DND-41 (cell line): ENCODE measurements at regions not wholly inside any gene's neighbourhood (a gene's known extent, or its start where the extent isn't known, plus 50 kb on each side); places are given as distances from the start of the nearest gene placed in this dataset.
"Not testable (repeated sequence)": the region's sequence is repeated elsewhere in the genome, so short reads cannot be mapped to it uniquely, and the experiment has no call there.

Source experiments
- EZH2 ChIP-seq: IDR thresholded peaks from 3 replicates; pipeline ENCODE4 v1.6.1; 2012; ENCODE audit warnings: borderline replicate concordance, low read depth, mild to moderate bottlenecking, moderate library complexity, low read length, inconsistent platforms; ENCODE audit not compliant: severe bottlenecking
- TF ChIP-seq, protein P1 (sequence below): IDR thresholded peaks from 2 replicates; pipeline ENCODE4 v1.5.1; 2012; ENCODE audit warnings: borderline replicate concordance, low read length, moderate library complexity, mild to moderate bottlenecking; ENCODE audit not compliant: poor library complexity, severe bottlenecking; ENCODE audit errors: extremely low read depth

DNA sequence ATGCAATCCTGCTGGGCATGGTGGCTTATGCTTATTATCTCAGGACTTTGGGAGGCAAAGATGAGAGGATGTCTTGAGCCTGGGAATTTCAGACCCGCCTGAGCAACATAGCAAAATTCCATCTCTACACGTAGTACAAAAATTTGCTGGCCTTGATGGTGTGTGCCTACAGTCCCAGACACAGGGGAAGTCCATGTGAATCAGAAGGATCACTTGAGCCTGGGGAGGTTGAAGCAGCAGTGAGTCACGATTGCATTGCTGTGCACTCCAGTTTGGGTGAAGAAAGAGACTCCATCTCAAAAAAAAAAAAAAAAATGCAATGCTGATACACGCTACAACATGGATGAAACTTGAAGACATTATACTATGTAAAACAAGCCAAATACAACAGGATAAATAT, 272.9 kb downstream of the CDY2B start:
- TF ChIP-seq, protein P1, sequence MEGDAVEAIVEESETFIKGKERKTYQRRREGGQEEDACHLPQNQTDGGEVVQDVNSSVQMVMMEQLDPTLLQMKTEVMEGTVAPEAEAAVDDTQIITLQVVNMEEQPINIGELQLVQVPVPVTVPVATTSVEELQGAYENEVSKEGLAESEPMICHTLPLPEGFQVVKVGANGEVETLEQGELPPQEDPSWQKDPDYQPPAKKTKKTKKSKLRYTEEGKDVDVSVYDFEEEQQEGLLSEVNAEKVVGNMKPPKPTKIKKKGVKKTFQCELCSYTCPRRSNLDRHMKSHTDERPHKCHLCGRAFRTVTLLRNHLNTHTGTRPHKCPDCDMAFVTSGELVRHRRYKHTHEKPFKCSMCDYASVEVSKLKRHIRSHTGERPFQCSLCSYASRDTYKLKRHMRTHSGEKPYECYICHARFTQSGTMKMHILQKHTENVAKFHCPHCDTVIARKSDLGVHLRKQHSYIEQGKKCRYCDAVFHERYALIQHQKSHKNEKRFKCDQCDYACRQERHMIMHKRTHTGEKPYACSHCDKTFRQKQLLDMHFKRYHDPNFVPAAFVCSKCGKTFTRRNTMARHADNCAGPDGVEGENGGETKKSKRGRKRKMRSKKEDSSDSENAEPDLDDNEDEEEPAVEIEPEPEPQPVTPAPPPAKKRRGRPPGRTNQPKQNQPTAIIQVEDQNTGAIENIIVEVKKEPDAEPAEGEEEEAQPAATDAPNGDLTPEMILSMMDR = not testable (repeated sequence)
- TF ChIP-seq EZH2 = not testable (repeated sequence)
